A673 (cell line): ENCODE measurements at regions not wholly inside any gene's neighbourhood (a gene's known extent, or its start where the extent isn't known, plus 50 kb on each side); places are given as distances from the start of the nearest gene placed in this dataset.

ENCODE experiments used
- BruUV-seq: library from RNA; stranded (reverse); fragments of 400-500 nt; replicated peaks from 2 replicates; lab custom pipeline; 2021; lab: Mats Ljungman, UMichigan
- CTCF ChIA-PET: fragments of 300-600 bp; sonication (Branson Sonifier 250); formaldehyde crosslinking; loops from one replicate; lab custom pipeline; 2022; ENCODE audit warnings: antibody characterized with exemption; lab: Charles Lee
- POLR2A ChIA-PET: fragments of 300-600 bp; sonication (Branson Sonifier 250); formaldehyde crosslinking; loops from one replicate; lab custom pipeline; 2022; ENCODE audit warnings: antibody characterized with exemption; ENCODE audit not compliant: low non-redundant PET; lab: Charles Lee
- DNase-seq: peaks from one replicate; pipeline ENCODE4 v3.0.0-alpha.2; 2015; ENCODE audit warnings: low spot score
- H3K27ac ChIP-seq: fragments of 200-600 bp; sonication (generic); 2 replicates; pipeline ENCODE4 v1.5.1; 2016; ENCODE audit warnings: mixed run types, low read depth, mild to moderate bottlenecking, mixed read lengths, antibody characterized with exemption, low read length; ENCODE audit not compliant: poor library complexity, severe bottlenecking
- H3K27me3 ChIP-seq: fragments of 200-600 bp; sonication (generic); replicated peaks from 2 replicates; pipeline ENCODE4 v1.6.1; 2017; ENCODE audit warnings: mixed run types, low read depth, mild to moderate bottlenecking, mixed read lengths, antibody characterized with exemption, low read length; ENCODE audit not compliant: insufficient read depth, poor library complexity
- H3K36me3 ChIP-seq: fragments of 200-600 bp; sonication (generic); 2 replicates; pipeline ENCODE4 v1.6.1; 2016; ENCODE audit warnings: mixed run types, mild to moderate bottlenecking, mixed read lengths, antibody characterized with exemption, low read length; ENCODE audit not compliant: insufficient read depth, poor library complexity, severe bottlenecking
- H3K4me1 ChIP-seq: fragments of 200-600 bp; sonication (generic); 2 replicates; pipeline ENCODE4 v1.6.1; 2017; ENCODE audit warnings: mixed run types, mild to moderate bottlenecking, mixed read lengths, antibody characterized with exemption, low read length; ENCODE audit not compliant: insufficient read depth, poor library complexity, severe bottlenecking
- H3K4me3 ChIP-seq: fragments of 200-600 bp; sonication (generic); 2 replicates; pipeline ENCODE4 v1.5.1; 2016; ENCODE audit warnings: low read depth, mixed run types, mild to moderate bottlenecking, mixed read lengths, low read length; ENCODE audit not compliant: poor library complexity, severe bottlenecking
- H3K9me3 ChIP-seq: fragments of 200-600 bp; sonication (generic); 2 replicates; pipeline ENCODE4 v1.6.1; 2016; ENCODE audit warnings: mixed run types, low read depth, mild to moderate bottlenecking, mixed read lengths, antibody characterized with exemption, low read length; ENCODE audit not compliant: poor library complexity, severe bottlenecking
- CTCF ChIP-seq: fragments of 300-800, 200-600 bp; sonication (generic); conservative IDR thresholded peaks from 2 replicates; pipeline ENCODE4 v1.5.1; 2017; ENCODE audit warnings: low read depth, mild to moderate bottlenecking, antibody characterized with exemption, low read length, moderate library complexity, mixed read lengths
- EZH2 ChIP-seq: fragments of 200-600 bp; sonication (generic); IDR thresholded peaks from 2 replicates; pipeline ENCODE4 v1.6.1; 2017; ENCODE audit warnings: borderline replicate concordance, low read depth, mild to moderate bottlenecking, mixed read lengths, antibody characterized with exemption, low read length; ENCODE audit not compliant: poor library complexity, severe bottlenecking
- intact Hi-C: fragments of 100-400 bp; cut with micrococcal nuclease; formaldehyde crosslinking; loops from one replicate; pipeline ENCODE4 v1.10.0; 2022; ENCODE audit not compliant: unreplicated experiment

GRCh38 chr18:8967573-8967972 is 134.9 kb upstream of the NDUFV2 start:
- CTCF ChIA-PET: no interaction called here
- no peak for DNase-seq
- TF ChIP-seq EZH2: no peak
- no TSS peak for BruUV-seq
- Histone ChIP-seq H3K36me3 (no peaks in the 10 kb centered on the region), H3K27ac (no peak overlapping the region), H3K4me3 (no peak overlapping the region), H3K4me1 (no peaks in the 10 kb centered on the region), H3K27me3 (no peaks in the 10 kb centered on the region), H3K9me3 (no peaks in the 10 kb centered on the region)
- POLR2A ChIA-PET: no interaction called here
- intact Hi-C loops: no loop called here

GRCh38 chr18:8969639-8970390 is 132.7 kb upstream of the NDUFV2 start:
- TF ChIP-seq EZH2 (no peak), CTCF (no peak)
- intact Hi-C loops: no loop called here
- POLR2A ChIA-PET: no interaction called here
- no peak overlapping the region for H3K4me3 ChIP-seq
- no peaks in the 10 kb centered on the region for H3K4me1 ChIP-seq
- no peaks in the 10 kb centered on the region for H3K36me3 ChIP-seq
- CTCF ChIA-PET: no interaction called here
- BruUV-seq: no TSS peak
- H3K27ac ChIP-seq: no peak overlapping the region
- no peaks in the 10 kb centered on the region for H3K27me3 ChIP-seq
- H3K9me3 ChIP-seq: no peaks in the 10 kb centered on the region
- DNase-seq: no peak

DNA sequence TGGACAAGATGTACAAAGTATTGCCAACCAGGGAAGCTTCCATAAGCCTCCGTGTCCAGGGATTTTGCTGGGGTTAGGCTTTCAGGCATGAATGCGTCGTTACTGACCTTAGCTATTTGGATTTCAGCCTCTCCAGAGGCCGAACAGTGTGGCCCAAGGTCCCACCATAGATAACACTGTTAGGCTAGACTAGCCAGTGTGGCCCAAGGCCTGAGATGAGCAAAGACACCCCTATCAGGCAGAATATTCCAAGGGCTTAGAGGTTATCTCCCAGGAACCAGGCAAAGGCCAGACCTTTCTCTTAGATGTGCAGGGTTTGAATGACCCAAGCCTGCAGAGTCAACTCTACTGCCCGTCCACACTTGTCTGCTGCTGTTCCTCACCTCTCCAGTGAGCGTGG is 131.7 kb upstream of the NDUFV2 start:
- ChIA-PET POLR2A (no interaction called here), CTCF (no interaction called here)
- DNase-seq: no peak

More for the DNA sequence above, 131.7 kb upstream of the NDUFV2 start:
- Histone ChIP-seq H3K36me3 (no peaks in the 10 kb centered on the region), H3K4me1 (no peaks in the 10 kb centered on the region), H3K27me3 (no peaks in the 10 kb centered on the region), H3K27ac (no peak overlapping the region), H3K9me3 (no peaks in the 10 kb centered on the region), H3K4me3 (no peak overlapping the region)
- intact Hi-C loops: no loop called here
- TF ChIP-seq CTCF (no peak), EZH2 (no peak)
- no TSS peak for BruUV-seq
